Posterior cingulate gyrus (tissue), 11 donors: ENCODE measurements at regions not wholly inside any gene's neighbourhood (a gene's known extent, or its start where the extent isn't known, plus 50 kb on each side); places are given as distances from the start of the nearest gene placed in this dataset.
"Not testable (repeated sequence)": the region's sequence is repeated elsewhere in the genome, so short reads cannot be mapped to it uniquely, and the experiment has no call there.

Experiments used
- DNase-seq, 10 donors: peaks; one replicate each; pipeline versions ENCODE4 v3.0.0 to v3.0.0-alpha.2; 2020 to 2021; ENCODE audit warnings: mixed read lengths in 3 of 10
- intact Hi-C: fragments of 100-400 bp; cut with DNase I; formaldehyde crosslinking; loops from one replicate; pipeline ENCODE4 v1.15.1; 2023

DNA sequence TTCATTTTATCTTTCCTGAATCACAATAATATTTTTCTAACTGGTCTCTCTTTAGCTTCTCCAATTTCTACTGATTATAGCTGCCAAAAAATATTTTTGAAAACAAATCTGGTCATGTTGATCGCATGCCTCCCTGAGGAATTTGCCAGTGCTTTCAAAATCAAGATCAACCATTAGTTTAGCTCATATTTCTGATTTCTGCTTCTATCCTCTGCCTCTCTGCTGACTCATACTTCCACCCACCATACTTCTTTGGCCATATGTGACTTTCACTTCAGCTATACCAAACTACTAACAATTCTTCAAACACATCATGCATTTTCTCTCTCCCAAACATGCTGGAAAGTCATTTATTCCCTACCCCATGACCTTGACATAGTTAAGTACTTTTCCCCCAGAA, 636.5 kb downstream of the TLE1 start:
- no peak for DNase-seq
- intact Hi-C loops, result no loop called here

DNA sequence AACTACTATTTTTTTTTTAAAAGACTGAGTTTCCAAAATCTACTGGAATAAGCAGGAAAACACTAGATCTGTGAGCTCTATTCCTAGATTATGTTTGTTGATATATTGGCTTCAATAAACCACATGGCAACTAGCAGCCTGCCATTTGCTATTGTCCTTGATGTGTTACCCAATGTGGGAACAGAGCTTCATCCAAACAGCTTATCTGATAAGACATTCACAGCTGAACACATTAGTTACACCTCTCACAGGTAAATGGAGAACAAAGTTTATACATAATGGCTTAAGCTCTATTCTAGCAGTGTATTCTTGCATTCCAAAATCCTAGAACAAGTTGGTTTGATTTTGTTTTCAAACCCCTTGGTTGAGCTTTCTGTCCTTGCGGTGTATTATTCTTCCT, 642.1 kb downstream of the TLE1 start:
- intact Hi-C loops, result no loop called here
- DNase-seq, result no peak

DNA sequence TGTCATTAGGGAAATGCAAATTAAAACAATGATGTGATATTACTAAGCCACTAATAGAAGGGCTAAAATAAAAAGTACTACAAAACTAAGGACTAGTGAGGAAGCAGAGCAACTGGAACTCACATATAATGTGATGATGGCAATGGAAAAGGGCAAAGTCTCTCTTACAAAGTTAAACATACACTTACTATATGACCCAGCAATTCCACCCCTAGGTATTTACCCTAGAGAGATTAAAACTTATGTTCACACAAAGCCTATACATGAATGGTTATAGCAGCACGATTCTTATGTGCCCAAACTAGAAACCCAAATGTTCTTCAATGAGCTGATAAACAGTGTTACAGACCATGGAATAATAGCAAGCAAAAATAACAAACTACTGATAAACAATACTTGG, 643.7 kb downstream of the TLE1 start:
- intact Hi-C loops, result no loop called here
- DNase-seq, result no peak

DNA sequence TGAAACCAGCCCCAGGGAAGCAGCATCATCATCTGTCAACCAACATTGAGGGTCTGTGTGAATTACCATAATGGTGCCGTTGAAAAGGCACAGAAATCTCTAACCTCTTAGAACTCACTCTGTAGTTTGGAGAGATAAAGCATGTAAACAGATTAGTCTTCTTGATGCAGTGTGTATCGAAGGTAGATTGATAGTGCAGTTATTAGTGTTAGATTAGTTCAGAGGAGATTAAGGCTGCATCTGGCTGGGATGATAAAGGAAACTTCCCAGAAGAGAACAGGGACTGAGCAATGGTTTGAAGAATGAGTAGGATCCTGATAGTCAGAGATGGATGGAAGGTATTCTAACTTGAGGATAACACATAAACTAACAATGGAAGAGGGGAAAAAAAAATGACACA, 651.5 kb downstream of the TLE1 start:
- intact Hi-C loops, result no loop called here
- no peak for DNase-seq

DNA sequence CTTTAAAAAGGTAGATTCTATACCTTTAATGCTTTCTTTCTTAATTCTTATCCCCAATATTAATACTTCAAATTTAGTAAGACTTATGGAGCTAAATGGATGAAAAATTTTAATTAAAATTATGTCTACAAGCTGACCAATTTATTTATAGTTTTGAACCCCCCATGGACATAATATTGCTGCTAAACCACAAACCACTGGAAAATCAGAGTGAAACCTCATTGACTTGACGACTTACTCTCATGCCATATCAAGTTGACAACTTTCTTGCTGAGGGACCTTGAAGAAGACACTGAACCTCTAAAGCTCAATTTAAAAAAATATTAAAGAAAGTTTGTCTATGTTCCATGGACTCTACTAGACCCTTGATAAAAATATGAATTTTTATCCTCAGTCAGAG, 653.7 kb downstream of the TLE1 start:
- intact Hi-C loops, result no loop called here
- DNase-seq, result no peak

DNA sequence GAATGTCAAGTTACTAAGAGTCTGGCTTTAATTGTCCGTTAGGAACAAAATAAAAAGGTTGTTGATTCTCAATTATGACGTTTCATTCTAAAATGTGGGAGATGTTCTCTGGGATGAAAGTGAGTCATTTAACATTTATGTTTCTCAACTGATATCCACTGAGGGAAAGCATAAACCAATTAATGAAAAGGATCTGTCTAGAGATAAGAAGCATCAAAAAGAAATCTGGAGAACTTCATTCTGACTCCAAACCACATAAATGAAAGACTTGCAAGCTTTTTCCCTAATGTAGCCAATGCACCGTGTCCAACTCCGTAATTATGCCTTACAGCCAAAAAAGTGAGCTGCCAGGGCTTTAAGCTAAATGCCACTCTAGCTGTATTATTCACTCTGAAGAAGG, 654.2 kb downstream of the TLE1 start:
- DNase-seq, result no peak
- intact Hi-C loops, result no loop called here

DNA sequence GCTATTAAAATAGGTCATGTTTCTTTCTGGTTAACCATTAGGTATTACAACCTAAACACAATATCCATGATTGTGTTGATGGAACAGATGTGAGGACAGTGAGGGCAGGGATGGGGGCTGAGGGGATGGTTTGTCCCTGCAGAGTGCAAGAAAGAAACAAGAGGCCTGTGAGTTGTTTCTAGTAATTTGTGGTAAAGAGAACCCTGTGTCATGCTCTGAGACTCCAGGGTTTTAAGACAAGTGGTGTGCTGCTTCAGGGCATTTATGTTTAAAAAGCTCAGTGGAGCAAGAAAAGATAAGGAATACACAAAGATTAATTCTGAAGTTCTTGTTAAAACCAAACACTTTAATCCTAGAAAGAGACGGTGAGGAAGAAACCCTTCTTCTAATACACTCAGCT, 656.5 kb downstream of the TLE1 start:
- intact Hi-C loops, result no loop called here
- no peak for DNase-seq

DNA sequence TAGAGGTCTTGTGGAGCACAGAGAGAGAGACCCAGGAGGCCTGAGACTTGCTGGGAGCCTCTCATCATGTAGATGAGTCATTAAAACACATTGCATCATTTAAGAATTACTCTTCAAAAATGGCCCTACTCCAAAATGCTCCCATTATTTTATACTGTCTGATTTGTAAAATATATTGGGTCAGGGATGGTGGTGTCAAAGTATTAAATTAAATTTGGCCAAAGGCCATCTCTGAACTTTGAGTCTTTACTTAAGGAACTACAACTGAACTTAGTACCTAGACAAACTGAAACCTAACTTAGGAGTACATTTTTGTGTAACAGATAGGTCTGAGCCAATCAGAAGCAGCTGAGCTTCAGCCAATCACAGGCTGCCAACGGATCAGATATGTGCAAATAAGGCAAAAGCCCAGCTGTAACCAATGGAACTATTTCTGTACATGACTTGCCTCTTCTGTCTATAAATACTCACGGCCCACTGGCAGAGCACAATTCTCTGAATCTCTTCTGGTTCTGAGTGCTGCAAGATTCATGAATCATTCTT, 657.2 kb downstream of the TLE1 start:
- peak in 4 of 10 donors; percentile 4 to 80 (median 46) for DNase-seq

DNA sequence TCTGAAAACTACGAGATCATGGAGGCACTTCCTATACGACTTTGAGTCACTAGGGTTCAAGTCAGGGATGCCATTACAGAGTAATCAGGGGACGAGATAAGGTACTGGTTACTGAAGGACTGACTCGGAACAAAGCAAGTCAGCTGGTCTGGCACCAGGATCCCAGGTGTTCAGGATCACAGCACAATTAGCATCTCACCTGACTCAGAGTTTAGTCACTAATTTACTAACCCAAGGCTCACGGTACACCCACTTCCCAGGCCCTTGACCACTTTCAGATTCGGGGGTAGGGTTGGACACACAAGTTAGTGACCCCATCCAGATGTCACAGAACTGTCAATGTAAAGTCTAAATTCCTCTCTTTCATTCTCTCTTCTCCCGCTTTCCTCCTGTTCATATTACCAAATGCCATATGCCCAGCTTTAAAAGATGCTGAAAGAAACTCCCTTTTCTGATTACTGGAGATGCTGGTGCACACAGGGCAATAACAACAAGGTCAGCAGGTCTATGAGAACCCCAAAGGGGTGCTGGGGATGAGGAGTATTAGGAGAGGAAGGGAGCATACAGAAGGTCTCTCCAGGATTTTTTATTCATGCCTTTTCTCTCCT, 657.8 kb downstream of the TLE1 start:
- intact Hi-C loops, result no loop called here
- DNase-seq, result no peak

More for the DNA sequence above, 657.2 kb downstream of the TLE1 start:
- intact Hi-C loops, result no loop called here

DNA sequence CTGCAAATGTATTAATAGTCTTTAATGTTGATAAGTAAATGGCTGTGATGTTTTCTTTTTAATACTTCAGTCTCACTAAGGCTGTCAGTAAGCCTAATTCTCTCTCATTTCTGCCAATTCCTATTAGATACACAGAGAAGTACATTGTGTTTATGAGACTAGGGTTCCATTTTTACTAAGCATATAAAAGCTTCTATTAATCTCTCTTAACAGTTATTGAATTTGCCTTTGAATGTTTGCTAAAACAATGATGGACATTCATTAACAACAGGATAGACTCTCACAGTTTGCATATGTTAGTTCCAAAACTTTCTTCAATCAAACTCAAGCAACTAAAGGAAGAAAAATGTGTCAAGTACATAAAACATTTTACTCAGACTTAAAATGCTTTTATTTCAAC, 659.3 kb downstream of the TLE1 start:
- DNase-seq, result no peak
- intact Hi-C loops, result no loop called here

DNA sequence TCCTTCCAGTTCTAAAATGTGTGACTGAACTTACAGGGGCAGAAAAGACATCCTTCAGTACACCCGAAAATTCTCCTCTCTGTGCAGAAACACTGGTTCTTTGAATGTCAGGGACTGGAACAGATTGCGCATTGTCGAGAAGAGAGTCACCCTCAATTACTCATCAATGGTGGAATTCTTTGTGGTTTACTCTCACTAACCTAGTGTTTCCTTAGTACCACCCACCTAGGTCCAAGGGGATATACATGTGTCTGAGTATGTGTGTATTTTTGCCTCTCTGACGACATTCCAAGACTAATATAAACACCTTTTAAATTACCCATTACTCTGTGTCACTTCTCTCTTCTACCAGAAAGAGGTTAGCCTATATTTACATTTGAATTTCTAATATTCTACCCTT, 660.8 kb downstream of the TLE1 start:
- no peak for DNase-seq
- intact Hi-C loops, result no loop called here

DNA sequence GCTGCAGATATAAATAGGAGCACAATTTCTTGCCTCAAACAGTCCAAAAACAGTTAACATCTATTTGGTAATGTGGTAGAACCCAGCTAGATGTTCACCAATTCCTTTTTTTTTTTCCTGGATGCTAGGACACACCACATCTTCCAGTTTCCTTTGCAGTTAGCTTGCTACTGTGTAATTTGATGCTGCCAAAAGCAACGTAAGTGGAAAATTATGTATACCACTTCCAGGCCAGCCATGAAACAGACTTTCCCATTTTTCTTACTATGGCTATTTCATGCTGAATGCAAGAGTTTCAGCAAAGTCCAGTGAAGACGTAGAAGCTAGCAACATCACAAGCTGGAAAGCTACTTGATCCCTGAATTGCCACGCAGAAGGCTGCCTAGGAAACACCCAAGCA, 667.2 kb downstream of the TLE1 start:
- intact Hi-C loops, result no loop called here
- no peak for DNase-seq

DNA sequence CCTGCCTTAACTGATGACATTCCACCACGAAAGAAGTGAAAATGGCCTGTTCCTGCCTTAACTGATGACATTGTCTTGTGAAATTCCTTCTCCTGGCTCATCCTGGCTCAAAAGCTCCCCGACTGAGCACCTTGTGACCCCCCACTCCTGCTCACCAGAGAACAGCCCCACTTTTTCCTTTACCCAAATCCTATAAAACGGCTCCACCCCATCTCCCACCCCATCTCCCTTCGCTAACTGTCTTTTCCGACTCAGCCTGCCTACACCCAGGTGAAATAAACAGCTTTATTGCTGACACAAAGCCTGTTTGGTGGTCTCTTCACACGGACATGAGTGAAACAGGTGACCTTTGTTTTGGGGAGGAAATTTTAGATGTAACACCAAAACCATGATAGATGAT, 674.4 kb downstream of the TLE1 start:
- DNase-seq, intact Hi-C loops: not testable (repeated sequence)

DNA sequence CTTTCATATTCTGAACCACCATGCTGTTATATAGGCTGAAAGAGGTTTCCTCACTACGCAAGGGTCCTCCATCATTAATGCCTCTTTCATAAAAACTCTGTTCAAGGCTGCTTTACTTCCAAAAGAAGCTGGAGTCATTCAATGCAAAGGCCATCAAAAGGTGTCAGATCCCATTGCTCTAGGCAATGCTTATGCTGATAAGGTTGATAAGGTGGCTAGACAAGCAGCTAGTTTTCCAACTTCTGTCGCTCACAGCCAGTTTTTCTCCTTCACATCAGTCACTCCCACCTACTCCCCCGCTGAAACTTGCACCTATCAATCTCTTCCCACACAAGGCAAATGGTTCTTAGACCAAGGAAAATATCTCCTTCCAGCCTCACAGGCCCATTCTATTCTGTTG, 676.2 kb downstream of the TLE1 start:
- intact Hi-C loops, DNase-seq: not testable (repeated sequence)

DNA sequence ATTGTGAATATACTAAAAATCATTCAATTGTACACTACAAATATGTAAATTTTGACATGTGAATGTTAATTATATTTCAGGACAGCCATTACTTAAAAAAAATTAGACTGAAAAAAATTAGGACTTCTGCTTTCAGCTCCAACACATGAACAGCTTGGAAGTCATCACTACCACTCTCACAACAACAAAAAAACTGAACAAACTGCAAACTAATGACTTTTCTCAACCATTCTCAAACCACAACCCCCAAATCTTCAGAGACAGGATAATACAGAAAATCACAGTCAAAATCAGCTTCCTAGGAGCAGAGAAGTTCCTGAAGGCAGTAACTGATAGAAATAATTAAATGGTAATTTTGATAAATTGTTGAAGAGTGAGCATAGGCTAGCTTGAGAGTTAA, 686.4 kb downstream of the TLE1 start:
- intact Hi-C loops, result no loop called here
- no peak for DNase-seq

DNA sequence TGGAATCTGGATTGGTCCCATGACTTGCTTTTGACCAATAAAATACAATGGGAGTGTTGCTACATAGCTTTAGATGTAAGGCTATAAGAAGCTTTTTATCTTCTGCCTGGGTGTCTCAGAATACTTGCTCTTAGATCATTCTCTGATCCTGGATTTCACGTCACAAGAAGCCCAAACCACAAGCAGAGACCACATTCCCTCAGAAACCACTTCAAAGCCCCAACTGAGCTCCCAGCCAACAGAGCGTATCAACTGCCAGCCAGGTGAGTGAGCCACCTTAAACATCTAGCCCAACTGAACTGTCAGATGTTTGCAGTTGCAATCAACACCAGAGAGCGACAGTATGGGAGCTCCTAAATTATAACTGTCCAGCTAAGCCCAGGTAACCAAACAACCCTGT, 687.1 kb downstream of the TLE1 start:
- intact Hi-C loops, result no loop called here
- DNase-seq, result no peak

DNA sequence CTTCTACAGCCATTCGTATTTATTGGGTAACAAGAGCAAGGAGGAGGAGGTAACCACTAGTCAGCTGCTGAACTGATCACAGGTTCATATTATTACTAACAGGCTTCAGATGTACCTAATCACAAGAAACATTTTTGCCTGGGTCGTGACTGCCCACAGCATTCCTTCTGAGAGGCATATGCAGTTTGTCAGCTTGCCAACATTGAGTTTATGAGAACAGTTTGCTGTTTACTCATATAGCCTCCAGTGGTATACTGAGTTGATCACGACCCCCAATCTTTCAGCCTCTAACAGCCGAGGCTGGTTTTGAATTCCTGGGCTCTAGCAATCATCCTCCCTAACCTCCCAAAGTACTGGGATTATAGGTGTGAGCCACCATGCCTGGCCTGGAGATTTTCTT, 693.6 kb downstream of the TLE1 start:
- intact Hi-C loops, result no loop called here
- no peak for DNase-seq

DNA sequence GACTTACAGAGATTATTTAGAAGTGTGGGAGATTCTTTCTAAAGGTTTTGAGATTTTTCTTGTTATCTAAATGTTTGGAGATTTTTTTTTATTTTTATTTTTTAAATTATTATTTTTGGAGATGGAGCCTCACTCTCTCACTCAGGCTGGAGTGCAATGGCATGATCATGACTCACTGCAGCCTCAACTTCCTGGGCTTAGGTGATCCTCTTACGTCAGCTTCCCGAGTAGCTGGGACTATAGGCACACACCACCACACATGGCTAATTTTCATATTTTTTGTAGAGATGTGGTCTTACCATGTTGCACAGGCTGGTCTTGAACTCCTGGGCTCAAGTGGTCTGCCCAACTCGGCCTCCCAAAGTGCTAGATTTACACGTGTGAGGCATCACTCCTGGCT, 694.5 kb downstream of the TLE1 start:
- intact Hi-C loops, result no loop called here
- DNase-seq, result no peak

DNA sequence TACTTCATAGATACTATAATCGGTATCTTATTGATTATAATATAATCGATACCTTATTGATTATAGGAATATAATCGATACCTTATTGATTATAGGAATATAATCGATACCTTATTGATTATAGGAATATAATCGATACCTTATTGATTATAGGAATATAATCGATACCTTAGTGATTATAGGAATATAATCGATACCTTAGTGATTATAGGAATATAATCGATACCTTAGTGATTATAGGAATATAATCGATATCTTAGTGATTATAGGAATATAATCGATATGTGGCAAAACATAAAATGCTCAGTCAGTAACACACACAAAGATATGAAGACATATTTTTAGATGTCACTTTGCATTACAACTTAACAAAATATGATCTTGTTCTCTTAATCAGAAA, 703.8 kb downstream of the TLE1 start:
- DNase-seq, intact Hi-C loops: not testable (repeated sequence)

DNA sequence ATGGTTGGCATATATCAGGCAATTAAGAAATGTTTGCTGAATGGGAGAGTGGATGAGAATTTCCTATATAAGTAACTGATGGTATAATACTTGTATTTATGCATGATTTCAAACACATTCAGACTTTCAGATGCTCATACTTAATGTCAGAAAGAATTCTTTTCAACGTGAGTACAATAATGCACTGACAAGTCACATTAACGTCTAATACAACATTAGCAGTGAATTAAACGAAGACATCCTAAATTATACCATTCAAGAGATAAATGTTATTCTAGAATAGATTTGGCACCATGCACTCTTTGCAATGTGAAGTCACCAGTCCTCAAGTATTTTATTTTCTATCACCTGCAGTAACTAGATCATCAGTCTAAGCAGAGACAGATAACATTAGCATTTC, 712.9 kb downstream of the TLE1 start:
- DNase-seq, result no peak

DNA sequence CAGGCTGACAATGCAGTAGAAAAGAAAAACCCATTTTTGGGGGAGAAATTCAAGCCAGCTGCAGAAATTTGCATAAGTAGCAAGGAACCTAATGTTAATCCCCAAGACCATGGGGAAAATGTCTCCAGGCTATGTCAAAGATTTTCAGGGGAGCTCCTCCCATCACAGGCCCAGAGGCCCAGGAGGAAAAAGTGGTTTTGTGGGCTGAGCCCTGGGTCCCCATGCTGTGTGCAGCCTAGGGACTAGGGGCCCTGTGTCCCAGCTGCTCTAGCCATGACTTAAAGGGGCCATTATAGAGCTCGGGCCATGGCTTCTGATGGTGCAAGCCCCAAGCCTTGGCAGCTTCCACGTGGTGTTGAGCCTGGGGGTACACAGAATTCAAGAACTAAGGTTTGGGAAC, 719.0 kb downstream of the TLE1 start:
- intact Hi-C loops, DNase-seq: not testable (repeated sequence)

More for the DNA sequence above, 712.9 kb downstream of the TLE1 start:
- intact Hi-C loops, result no loop called here

DNA sequence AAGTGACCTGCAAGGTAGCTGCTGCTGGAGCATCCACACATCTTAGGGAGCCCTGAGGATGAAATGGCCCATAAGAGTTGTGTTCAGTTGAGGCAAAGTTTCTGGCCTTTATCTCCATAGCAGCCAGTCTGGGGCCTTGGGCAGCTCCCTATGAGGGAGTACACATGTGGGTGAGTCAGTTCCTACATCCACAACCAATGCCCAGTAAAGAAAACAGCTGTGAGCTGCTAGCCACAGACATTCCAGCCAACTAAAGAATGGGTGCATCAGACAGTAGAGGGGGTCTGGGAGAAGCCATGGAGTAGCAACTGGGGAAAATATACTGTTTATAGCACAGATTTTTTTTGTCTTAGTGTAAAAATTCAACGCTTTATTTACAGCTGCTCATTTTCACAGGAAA, 720.7 kb downstream of the TLE1 start:
- DNase-seq, result no peak
- intact Hi-C loops, result no loop called here

DNA sequence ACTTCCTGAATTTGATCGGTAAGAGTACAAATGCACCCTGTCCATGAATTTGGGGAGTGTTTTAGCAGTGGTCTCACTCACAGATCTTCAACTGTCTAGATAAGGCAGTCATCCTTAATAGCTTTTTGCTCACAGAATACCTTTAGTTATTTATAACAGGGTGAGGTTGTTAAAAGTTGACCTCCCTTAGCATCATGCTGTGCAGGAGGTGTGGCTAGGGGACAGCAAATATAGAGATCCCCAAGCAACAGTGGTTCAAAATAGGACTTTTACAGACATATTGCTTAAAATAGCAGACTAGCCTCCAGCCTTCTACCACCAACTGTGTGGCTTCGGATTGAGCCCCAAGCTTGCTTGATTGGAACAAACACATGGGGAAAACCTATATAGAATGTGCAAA, 724.4 kb downstream of the TLE1 start:
- no peak for DNase-seq
- intact Hi-C loops, result no loop called here
